ENCODE measurements at regions not wholly inside any gene's neighbourhood (a gene's known extent, or its start where the extent isn't known, plus 50 kb on each side); places are given as distances from the start of the nearest gene placed in this dataset.
"Not testable (repeated sequence)": the region's sequence is repeated elsewhere in the genome, so short reads cannot be mapped to it uniquely, and the experiment has no call there.

GRCh38 chr1:170804879-170805278 lies 130.5 kb upstream of the MROH9 start:
- Histone ChIP-seq H2AFZ (ENCODE audit: low read depth) (no peak overlapping the region), H3K27ac (no peak overlapping the region), H3K9ac (no peak overlapping the region), H3K79me2 (ENCODE audit: insufficient read depth, low read depth) (no peaks in the 10 kb centered on the region), H4K20me1 (ENCODE audit: insufficient read depth) (no peaks in the 10 kb centered on the region), H3K4me2 (no peak overlapping the region), H3K27me3 (ENCODE audit: insufficient read depth, low read depth) (no peaks in the 10 kb centered on the region), H3K4me3 (IDR thresholded peaks at IDR 0.05; ENCODE audit: insufficient read depth, low read depth, low read length) (no peak overlapping the region), H3K4me1 (ENCODE audit: low read depth, poor library complexity, severe bottlenecking) (no peaks in the 10 kb centered on the region), H3K36me3 (ENCODE audit: insufficient read depth) (no peaks in the 10 kb centered on the region)
- TF ChIP-seq CTCF (conservative IDR thresholded peaks at IDR 0.05; ENCODE audit: low read depth, low read length): no peak

- H3K27me3 ChIP-seq (ENCODE audit: insufficient read depth, low read depth): no peaks in the 10 kb centered on the region
- no peak overlapping the region for H3K4me2 ChIP-seq
- no peak overlapping the region for H3K4me3 ChIP-seq (IDR thresholded peaks at IDR 0.05; ENCODE audit: insufficient read depth, low read depth, low read length)
- H3K79me2 ChIP-seq (ENCODE audit: insufficient read depth, low read depth): no peaks in the 10 kb centered on the region
- no peak for TF ChIP-seq CTCF (conservative IDR thresholded peaks at IDR 0.05; ENCODE audit: low read depth, low read length)
- no peak overlapping the region for H2AFZ ChIP-seq (ENCODE audit: low read depth)
- no peak overlapping the region for H3K9ac ChIP-seq
- no peaks in the 10 kb centered on the region for H3K4me1 ChIP-seq (ENCODE audit: low read depth, poor library complexity, severe bottlenecking)
- H3K36me3 ChIP-seq (ENCODE audit: insufficient read depth): no peaks in the 10 kb centered on the region
- no peak overlapping the region for H3K27ac ChIP-seq
- H4K20me1 ChIP-seq (ENCODE audit: insufficient read depth): no peaks in the 10 kb centered on the region
Measured at GRCh38 chr1:170806961-170807360, 128.4 kb upstream of the MROH9 start.

DNA sequence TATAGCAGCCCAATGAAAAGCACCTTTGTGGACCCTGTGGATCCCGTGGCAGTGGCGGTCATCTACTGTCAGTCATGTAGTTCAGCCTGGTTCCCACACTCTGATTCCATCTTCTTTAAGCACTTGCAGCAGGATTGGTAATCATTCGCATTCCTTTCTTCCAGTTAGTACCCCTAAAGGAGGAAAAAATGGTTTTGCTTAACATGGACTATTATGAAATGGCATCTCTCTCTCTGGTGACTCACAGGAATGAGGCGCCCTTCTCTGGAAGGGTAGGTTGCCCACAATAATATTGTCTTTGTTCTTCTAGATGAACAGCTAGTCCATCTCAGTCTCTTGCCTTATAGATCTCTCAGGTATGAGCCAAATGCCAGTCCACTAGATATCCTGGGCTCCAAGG lies 127.9 kb upstream of the MROH9 start:
- no peak overlapping the region for H3K4me3 ChIP-seq (IDR thresholded peaks at IDR 0.05; ENCODE audit: insufficient read depth, low read depth, low read length)
- TF ChIP-seq CTCF (conservative IDR thresholded peaks at IDR 0.05; ENCODE audit: low read depth, low read length): no peak
- no peak overlapping the region for H3K27ac ChIP-seq
- no peaks in the 10 kb centered on the region for H3K27me3 ChIP-seq (ENCODE audit: insufficient read depth, low read depth)
- H3K4me2 ChIP-seq: no peak overlapping the region
- no peaks in the 10 kb centered on the region for H3K79me2 ChIP-seq (ENCODE audit: insufficient read depth, low read depth)
- H4K20me1 ChIP-seq (ENCODE audit: insufficient read depth): no peaks in the 10 kb centered on the region
- no peaks in the 10 kb centered on the region for H3K4me1 ChIP-seq (ENCODE audit: low read depth, poor library complexity, severe bottlenecking)
- no peaks in the 10 kb centered on the region for H3K36me3 ChIP-seq (ENCODE audit: insufficient read depth)
- H2AFZ ChIP-seq (ENCODE audit: low read depth): no peak overlapping the region
- no peak overlapping the region for H3K9ac ChIP-seq

- H3K27ac ChIP-seq: no peak overlapping the region
- H3K4me2 ChIP-seq: no peak overlapping the region
- no peaks in the 10 kb centered on the region for H3K27me3 ChIP-seq (ENCODE audit: insufficient read depth, low read depth)
- no peak overlapping the region for H3K4me3 ChIP-seq (IDR thresholded peaks at IDR 0.05; ENCODE audit: insufficient read depth, low read depth, low read length)
- no peak for TF ChIP-seq CTCF (conservative IDR thresholded peaks at IDR 0.05; ENCODE audit: low read depth, low read length)
- H3K36me3 ChIP-seq (ENCODE audit: insufficient read depth): no peaks in the 10 kb centered on the region
- H3K79me2 ChIP-seq (ENCODE audit: insufficient read depth, low read depth): no peaks in the 10 kb centered on the region
- no peak overlapping the region for H3K9ac ChIP-seq
- H3K4me1 ChIP-seq (ENCODE audit: low read depth, poor library complexity, severe bottlenecking): no peaks in the 10 kb centered on the region
- H2AFZ ChIP-seq (ENCODE audit: low read depth): no peak overlapping the region
- no peaks in the 10 kb centered on the region for H4K20me1 ChIP-seq (ENCODE audit: insufficient read depth)
Measured at GRCh38 chr1:170808216-170808885, 127.0 kb upstream of the MROH9 start.

DNA sequence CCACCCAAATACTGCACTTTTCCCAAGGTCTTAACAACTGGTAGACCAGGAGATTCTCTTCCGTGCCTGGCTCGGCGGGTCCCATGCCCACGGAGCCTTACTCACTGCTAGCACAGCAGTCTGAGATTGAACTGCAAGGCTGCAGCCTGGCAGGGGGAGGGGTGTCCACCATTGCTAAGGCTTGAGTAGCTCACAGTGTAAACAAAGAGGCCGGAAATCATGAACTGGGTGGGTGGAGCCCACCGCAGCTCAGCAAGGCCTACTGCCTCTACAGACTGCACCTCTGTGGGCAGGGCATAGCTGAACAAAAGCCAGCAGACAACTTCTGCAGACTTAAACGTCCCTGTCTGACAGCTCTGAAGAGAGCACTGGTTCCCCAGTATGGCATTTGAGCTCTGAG lies 124.3 kb upstream of the MROH9 start:
- H3K4me1 ChIP-seq (ENCODE audit: low read depth, poor library complexity, severe bottlenecking); H3K79me2 ChIP-seq (ENCODE audit: insufficient read depth, low read depth); H3K27me3 ChIP-seq (ENCODE audit: insufficient read depth, low read depth); H4K20me1 ChIP-seq (ENCODE audit: insufficient read depth); H3K36me3 ChIP-seq (ENCODE audit: insufficient read depth); H2AFZ ChIP-seq (ENCODE audit: low read depth); H3K27ac ChIP-seq; H3K4me3 ChIP-seq (IDR thresholded peaks at IDR 0.05; ENCODE audit: insufficient read depth, low read depth, low read length); H3K4me2 ChIP-seq; H3K9ac ChIP-seq: not testable (repeated sequence)

Data from KMS-11 (cell line).